PC-3 (cell line): ENCODE measurements at regions not wholly inside any gene's neighbourhood (a gene's known extent, or its start where the extent isn't known, plus 50 kb on each side); places are given as distances from the start of the nearest gene placed in this dataset.
"Not testable (repeated sequence)": the region's sequence is repeated elsewhere in the genome, so short reads cannot be mapped to it uniquely, and the experiment has no call there.

Experiments used
- ATAC-seq: fragments of 200-7000 bp; cut with Tn5 transposase; 2 replicates; pipeline ENCODE4 v1.9.1; 2020; ENCODE audit warnings: mild to moderate bottlenecking, moderate library complexity
- BruUV-seq: library from RNA; stranded (reverse); fragments of 400-500 nt; replicated peaks from 2 replicates; lab custom pipeline; 2021; lab: Mats Ljungman, UMichigan
- CTCF ChIA-PET: fragments of 300-600 bp; sonication (Branson Sonifier 250); formaldehyde crosslinking; loops from one replicate; lab custom pipeline; 2022; ENCODE audit warnings: antibody characterized with exemption; lab: Charles Lee
- POLR2A ChIA-PET: fragments of 300-600 bp; sonication (Branson Sonifier 250); formaldehyde crosslinking; loops from one replicate; lab custom pipeline; 2022; ENCODE audit warnings: antibody characterized with exemption; ENCODE audit not compliant: unreplicated experiment; lab: Charles Lee
- DNase-seq: peaks from one replicate; pipeline ENCODE4 v3.0.0-alpha.2; 2015
- H2AFZ ChIP-seq: fragments of 300-600 bp; sonication (generic); 2 replicates; pipeline ENCODE4 v1.6.0; 2016; ENCODE audit warnings: antibody characterized with exemption, low read length
- H3F3A ChIP-seq: fragments of 300-600 bp; sonication (generic); one replicate; pipeline ENCODE4 v1.6.0; 2017; ENCODE audit warnings: antibody characterized with exemption, low read length, control low read depth, mild to moderate bottlenecking; ENCODE audit not compliant: unreplicated experiment
- H3K27ac ChIP-seq: fragments of 300-600 bp; sonication (generic); 2 replicates; pipeline ENCODE4 v1.5.1; 2016; ENCODE audit warnings: mild to moderate bottlenecking, low read length
- H3K27me3 ChIP-seq: fragments of 300-600 bp; sonication (generic); 2 replicates; pipeline ENCODE4 v1.6.1; 2016; ENCODE audit warnings: low read length, mixed read lengths
- H3K36me3 ChIP-seq: fragments of 300-600 bp; sonication (generic); 2 replicates; pipeline ENCODE4 v1.6.1; 2016; ENCODE audit warnings: low read depth, mixed run types, low read length, mixed read lengths
- H3K4me1 ChIP-seq: fragments of 300-600 bp; sonication (generic); 2 replicates; pipeline ENCODE4 v1.5.1; 2016; ENCODE audit warnings: low read length; ENCODE audit not compliant: insufficient read depth
- H3K4me2 ChIP-seq: fragments of 300-600 bp; sonication (generic); 2 replicates; pipeline ENCODE4 v1.6.0; 2016; ENCODE audit warnings: low read length
- H3K4me3 ChIP-seq: fragments of 300-600 bp; sonication (generic); 2 replicates; pipeline ENCODE4 v1.5.1; 2016; ENCODE audit warnings: mild to moderate bottlenecking, low read length, mixed read lengths
- H3K79me2 ChIP-seq: fragments of 300-600 bp; sonication (generic); 2 replicates; pipeline ENCODE4 v1.6.1; 2017; ENCODE audit warnings: low read length, mixed read lengths
- H3K9ac ChIP-seq: fragments of 300-600 bp; sonication (generic); 2 replicates; pipeline ENCODE4 v1.6.0; 2016; ENCODE audit warnings: mild to moderate bottlenecking, low read length
- H3K9me2 ChIP-seq: fragments of 300-600 bp; sonication (generic); replicated peaks from 2 replicates; pipeline ENCODE4 v1.6.1; 2016; ENCODE audit warnings: mixed run types, low read length, mixed read lengths
- H3K9me3 ChIP-seq: fragments of 300-600 bp; sonication (generic); 2 replicates; pipeline ENCODE4 v1.6.1; 2016; ENCODE audit warnings: low read length, mixed read lengths
- H4K20me1 ChIP-seq: fragments of 300-600 bp; sonication (generic); 2 replicates; pipeline ENCODE4 v1.6.1; 2016; ENCODE audit warnings: low read length, mixed read lengths
- intact Hi-C: fragments of 100-400 bp; cut with micrococcal nuclease; formaldehyde crosslinking; loops from 2 replicates; pipeline ENCODE4 v1.9.0; 2023

DNA sequence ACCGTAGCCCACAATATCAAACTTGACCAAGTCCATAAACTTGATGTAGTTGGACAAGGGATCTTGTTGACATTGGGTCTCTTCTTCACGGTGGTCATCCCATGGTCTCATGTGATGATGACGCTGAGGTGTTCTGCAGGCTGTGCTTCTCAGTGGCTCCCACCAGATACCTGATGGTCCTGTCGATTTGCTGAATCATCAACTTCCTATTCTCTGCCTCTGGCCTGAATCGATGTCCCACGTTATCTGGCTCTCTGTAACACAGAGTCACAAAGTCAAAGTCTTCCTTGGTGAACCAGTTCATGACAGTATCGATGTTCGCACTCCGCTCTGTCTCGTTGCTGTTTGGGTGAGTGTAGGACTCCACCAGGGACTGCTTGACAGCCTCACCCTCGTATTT, 217.2 kb upstream of the FRG2C start:
- H3K27ac ChIP-seq, H3K4me1 ChIP-seq, DNase-seq, POLR2A ChIA-PET, CTCF ChIA-PET, H3K4me2 ChIP-seq, H3K79me2 ChIP-seq, intact Hi-C loops, BruUV-seq, ATAC-seq, H3K9ac ChIP-seq, H3K27me3 ChIP-seq, H2AFZ ChIP-seq, H4K20me1 ChIP-seq, H3K9me2 ChIP-seq, H3K9me3 ChIP-seq, H3K36me3 ChIP-seq, H3F3A ChIP-seq, H3K4me3 ChIP-seq: not testable (repeated sequence)

GRCh38 chr3:75453328-75453727, 210.8 kb upstream of the FRG2C start:
- H3K9me2 ChIP-seq, H3K79me2 ChIP-seq, H3K4me3 ChIP-seq, H3K9me3 ChIP-seq, H2AFZ ChIP-seq, H4K20me1 ChIP-seq, BruUV-seq, H3K4me1 ChIP-seq, H3K4me2 ChIP-seq, ATAC-seq, POLR2A ChIA-PET, H3K27ac ChIP-seq, H3K27me3 ChIP-seq, H3K36me3 ChIP-seq, H3K9ac ChIP-seq, H3F3A ChIP-seq, DNase-seq, CTCF ChIA-PET, intact Hi-C loops: not testable (repeated sequence)

DNA sequence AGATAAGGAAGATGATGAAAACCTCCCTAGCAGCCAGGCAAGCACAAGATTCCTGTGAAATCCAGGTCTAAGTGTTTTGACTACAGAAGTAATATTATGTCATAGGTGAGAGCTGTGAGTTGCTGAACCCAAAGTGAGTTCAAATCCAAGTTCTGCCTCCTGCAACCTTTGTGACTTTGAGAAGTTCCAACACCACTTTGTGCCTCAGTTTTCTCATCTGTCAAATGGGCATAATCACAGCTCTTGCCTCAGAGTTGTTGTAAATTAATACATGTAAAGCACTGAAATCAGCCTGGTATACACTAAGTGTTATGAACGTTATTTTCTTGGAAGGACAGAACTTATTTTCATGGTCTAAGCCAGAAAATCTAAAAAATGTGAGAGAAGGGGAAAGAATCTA, 210.3 kb upstream of the FRG2C start:
- H3F3A ChIP-seq, H3K4me1 ChIP-seq, CTCF ChIA-PET, H3K9me3 ChIP-seq, ATAC-seq, BruUV-seq, H4K20me1 ChIP-seq, H3K79me2 ChIP-seq, H3K36me3 ChIP-seq, H3K9ac ChIP-seq, H3K27me3 ChIP-seq, H3K4me2 ChIP-seq, H3K9me2 ChIP-seq, POLR2A ChIA-PET, intact Hi-C loops, H3K4me3 ChIP-seq, DNase-seq, H2AFZ ChIP-seq, H3K27ac ChIP-seq: not testable (repeated sequence)

DNA sequence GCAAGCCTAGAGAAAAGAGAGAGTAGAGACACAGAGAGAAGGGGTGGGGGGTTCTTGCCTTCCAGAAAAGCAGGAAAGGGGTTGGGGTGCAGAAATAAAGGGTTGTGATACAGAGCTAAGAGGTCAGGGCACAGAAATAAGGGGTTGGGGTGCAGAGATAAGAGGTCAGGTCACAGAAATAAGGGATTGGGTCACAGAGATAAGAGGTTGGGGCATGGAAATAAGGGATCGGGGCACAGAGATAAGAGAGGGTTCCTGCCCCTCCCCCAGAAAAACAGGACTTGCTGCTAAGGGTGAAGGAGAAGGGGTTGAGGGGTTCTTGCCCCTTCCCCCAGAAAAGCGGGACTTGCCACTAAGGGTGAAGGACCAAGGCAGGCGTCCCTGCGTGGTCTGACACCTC, 189.6 kb upstream of the FRG2C start:
- BruUV-seq, H3K36me3 ChIP-seq, H2AFZ ChIP-seq, POLR2A ChIA-PET, H3K9me2 ChIP-seq, H3F3A ChIP-seq, CTCF ChIA-PET, H3K79me2 ChIP-seq, ATAC-seq, H3K4me2 ChIP-seq, intact Hi-C loops, H3K4me3 ChIP-seq, H3K4me1 ChIP-seq, H4K20me1 ChIP-seq, DNase-seq, H3K9me3 ChIP-seq, H3K27me3 ChIP-seq, H3K27ac ChIP-seq, H3K9ac ChIP-seq: not testable (repeated sequence)

DNA sequence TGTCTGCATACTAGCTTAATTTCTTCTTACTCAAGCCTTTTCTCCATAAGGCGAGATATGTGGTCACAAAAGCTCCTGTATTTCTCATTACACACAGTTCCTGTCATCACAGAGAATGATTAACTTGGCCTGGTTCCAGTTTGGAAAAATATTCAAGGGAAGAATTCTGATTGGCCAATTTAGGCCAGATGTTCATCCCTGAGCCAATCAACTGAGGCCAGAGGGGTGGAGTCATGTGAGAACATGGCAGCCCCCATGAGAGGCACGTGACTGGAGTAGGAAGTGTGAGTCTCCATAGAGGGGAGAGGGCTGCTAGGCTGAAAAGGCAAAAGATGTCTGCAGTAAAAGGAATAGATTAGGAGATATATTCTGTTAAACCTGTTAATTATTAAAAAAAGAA, 167.5 kb upstream of the FRG2C start:
- H3K9me3 ChIP-seq, H3F3A ChIP-seq, H3K9ac ChIP-seq, ATAC-seq, BruUV-seq, H3K36me3 ChIP-seq, H3K4me3 ChIP-seq, H2AFZ ChIP-seq, intact Hi-C loops, H3K4me1 ChIP-seq, DNase-seq, POLR2A ChIA-PET, H3K27ac ChIP-seq, H3K27me3 ChIP-seq, H4K20me1 ChIP-seq, CTCF ChIA-PET, H3K4me2 ChIP-seq, H3K9me2 ChIP-seq, H3K79me2 ChIP-seq: not testable (repeated sequence)

DNA sequence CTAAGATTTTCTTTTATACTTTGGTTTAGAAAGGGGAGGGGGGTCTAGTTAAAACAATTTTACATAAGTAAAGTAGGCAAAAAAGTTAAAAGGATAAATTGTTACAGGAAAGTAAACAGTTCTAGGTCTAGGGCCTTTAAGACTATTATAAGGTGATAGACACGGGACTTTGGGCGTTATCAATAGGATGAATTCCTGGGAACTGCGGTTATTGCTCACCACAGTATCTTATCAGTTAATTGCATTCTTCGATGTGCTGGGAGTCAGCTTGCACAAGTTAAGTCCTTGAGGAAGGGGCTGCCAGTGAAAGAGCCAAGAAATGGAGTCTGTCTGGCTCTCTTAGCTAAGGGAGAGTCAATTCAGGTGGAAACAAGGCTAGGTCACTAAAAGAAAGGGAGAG, 163.8 kb upstream of the FRG2C start:
- POLR2A ChIA-PET, H3K79me2 ChIP-seq, H3K9me3 ChIP-seq, H3K4me2 ChIP-seq, H3K4me1 ChIP-seq, intact Hi-C loops, H3K27me3 ChIP-seq, CTCF ChIA-PET, H3K9ac ChIP-seq, H4K20me1 ChIP-seq, BruUV-seq, ATAC-seq, H3K4me3 ChIP-seq, DNase-seq, H3K27ac ChIP-seq, H2AFZ ChIP-seq, H3F3A ChIP-seq, H3K9me2 ChIP-seq, H3K36me3 ChIP-seq: not testable (repeated sequence)

DNA sequence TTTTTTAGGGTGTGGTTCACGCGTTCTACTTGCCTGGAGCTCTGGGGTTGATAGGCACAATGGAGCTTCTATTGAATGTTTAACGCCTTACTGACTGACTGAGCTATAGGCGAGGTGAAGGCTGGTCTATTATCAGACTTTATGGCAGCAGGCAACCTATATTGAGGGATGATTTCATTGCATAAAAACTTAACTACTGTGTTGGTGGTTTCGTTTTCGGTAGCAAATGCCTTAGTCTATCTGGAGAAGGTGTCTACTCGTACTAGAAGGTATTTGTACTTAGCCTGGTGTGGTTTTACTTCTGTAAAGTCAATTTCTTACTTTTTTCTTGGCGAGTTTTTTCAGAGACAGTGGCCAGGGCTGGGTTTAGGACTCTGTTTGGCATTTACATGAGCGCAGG, 162.0 kb upstream of the FRG2C start:
- ATAC-seq, H3K9me2 ChIP-seq, H3K27me3 ChIP-seq, H4K20me1 ChIP-seq, H3F3A ChIP-seq, BruUV-seq, H3K9ac ChIP-seq, POLR2A ChIA-PET, DNase-seq, intact Hi-C loops, H3K9me3 ChIP-seq, H3K36me3 ChIP-seq, CTCF ChIA-PET, H3K4me1 ChIP-seq, H3K79me2 ChIP-seq, H3K27ac ChIP-seq: not testable (repeated sequence)
- peak overlapping the region; percentile 65; the same call in 1 of the 2 replicates for H2AFZ ChIP-seq
- peak overlapping the region; percentile 59; the same call in 1 of the 2 replicates for H3K4me2 ChIP-seq
- H3K4me3 ChIP-seq, result peak overlapping the region; percentile 20; the same call in 1 of the 2 replicates
